ENCODE measurements at regions not wholly inside any gene's neighbourhood (a gene's known extent, or its start where the extent isn't known, plus 50 kb on each side); places are given as distances from the start of the nearest gene placed in this dataset.
"Not testable (repeated sequence)": the region's sequence is repeated elsewhere in the genome, so short reads cannot be mapped to it uniquely, and the experiment has no call there.

DNA sequence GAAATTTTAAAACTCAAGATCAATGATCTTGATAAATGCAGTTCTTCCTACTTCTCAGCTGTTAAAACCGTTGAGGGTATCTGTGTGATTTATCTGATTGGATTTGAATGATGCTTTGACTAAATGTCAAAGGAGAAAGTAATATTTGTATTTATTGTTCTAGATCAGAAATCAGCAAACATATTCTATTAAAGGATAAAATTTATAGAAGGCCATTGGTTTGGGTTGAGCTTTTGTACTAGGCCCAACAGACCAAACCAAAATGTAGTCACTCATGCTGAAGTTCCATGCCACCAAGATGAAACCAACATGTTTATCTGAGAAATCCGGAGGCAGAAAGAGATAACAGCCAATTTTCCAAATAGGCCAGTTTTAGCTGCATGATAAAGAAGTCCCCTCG lies 64.5 kb upstream of the BMP2K start:
- WGBS (ENCODE audit: missing lambda C conversion rate): 42% methylated on average over 3 of the region's 3 CpGs
- FAIRE-seq (no peak), ATAC-seq (no peak), DNase-seq (ENCODE audit: low read depth in 1 of 2, low spot score in 1 of 2) (no peak)
- CTCF ChIA-PET: interaction anchor here (0.7 to 1.1 kb wide), 2 partner anchors 17 to 74 kb away, joined by 3 read pairs; no protein-coding TSS in a partner anchor
- no peaks in the 10 kb centered on the region for H3K9me3 ChIP-seq
- POLR2A ChIA-PET: interaction anchor here (0.5 kb wide), 1 partner anchor 64 kb away, joined by 4 read pairs; no protein-coding TSS in a partner anchor
- H3K4me2 ChIP-seq: no peak overlapping the region
- TF ChIP-seq EHF (CRISPR knock-in tag; IDR thresholded peaks at IDR 0.05) (no peak), SMC3 (IDR thresholded peaks at IDR 0.05) (no peak), HOXB5 (CRISPR knock-in tag; IDR thresholded peaks at IDR 0.05) (no peak), RCOR1 (IDR thresholded peaks at IDR 0.05; ENCODE audit: low read depth, low read length) (no peak), RFX5 (IDR thresholded peaks at IDR 0.05) (no peak)
- TF ChIP-seq, protein P1, sequence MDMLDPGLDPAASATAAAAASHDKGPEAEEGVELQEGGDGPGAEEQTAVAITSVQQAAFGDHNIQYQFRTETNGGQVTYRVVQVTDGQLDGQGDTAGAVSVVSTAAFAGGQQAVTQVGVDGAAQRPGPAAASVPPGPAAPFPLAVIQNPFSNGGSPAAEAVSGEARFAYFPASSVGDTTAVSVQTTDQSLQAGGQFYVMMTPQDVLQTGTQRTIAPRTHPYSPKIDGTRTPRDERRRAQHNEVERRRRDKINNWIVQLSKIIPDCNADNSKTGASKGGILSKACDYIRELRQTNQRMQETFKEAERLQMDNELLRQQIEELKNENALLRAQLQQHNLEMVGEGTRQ (IDR thresholded peaks at IDR 0.05): no peak
- TF ChIP-seq, protein P2, sequence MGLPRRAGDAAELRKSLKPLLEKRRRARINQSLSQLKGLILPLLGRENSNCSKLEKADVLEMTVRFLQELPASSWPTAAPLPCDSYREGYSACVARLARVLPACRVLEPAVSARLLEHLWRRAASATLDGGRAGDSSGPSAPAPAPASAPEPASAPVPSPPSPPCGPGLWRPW (IDR thresholded peaks at IDR 0.05): no peak
- no peak overlapping the region for H3K27ac ChIP-seq
- H3K4me1 ChIP-seq: no peaks in the 10 kb centered on the region
- no peak overlapping the region for H3K4me3 ChIP-seq

DNA sequence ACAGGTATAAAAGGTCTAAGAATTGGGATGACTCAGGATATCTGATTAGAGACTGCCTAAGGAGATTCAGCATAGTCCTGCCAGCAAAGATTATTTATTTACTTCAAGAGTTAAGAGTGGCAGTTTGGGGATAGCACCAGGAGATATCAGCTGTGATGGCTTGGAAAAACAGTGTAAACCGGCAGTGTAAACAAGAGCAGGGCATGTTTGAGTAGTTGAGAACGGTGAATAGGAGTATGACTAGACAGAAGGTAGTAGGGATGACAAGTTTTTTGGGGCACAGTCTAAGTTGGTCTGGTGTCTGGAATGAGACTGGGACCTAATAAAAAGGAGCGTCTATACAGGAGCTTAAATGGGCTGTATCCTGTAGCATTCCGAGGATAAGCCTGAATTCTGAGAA lies 61.6 kb upstream of the BMP2K start:
- H3K9me3 ChIP-seq; H3K4me3 ChIP-seq; DNase-seq (ENCODE audit: low read depth in 1 of 2, low spot score in 1 of 2); H3K4me1 ChIP-seq; CTCF ChIA-PET; H3K27ac ChIP-seq; POLR2A ChIA-PET; FAIRE-seq; ATAC-seq; H3K4me2 ChIP-seq: not testable (repeated sequence)
- 63% methylated on average over 4 of the region's 4 CpGs for WGBS (ENCODE audit: missing lambda C conversion rate)

DNA sequence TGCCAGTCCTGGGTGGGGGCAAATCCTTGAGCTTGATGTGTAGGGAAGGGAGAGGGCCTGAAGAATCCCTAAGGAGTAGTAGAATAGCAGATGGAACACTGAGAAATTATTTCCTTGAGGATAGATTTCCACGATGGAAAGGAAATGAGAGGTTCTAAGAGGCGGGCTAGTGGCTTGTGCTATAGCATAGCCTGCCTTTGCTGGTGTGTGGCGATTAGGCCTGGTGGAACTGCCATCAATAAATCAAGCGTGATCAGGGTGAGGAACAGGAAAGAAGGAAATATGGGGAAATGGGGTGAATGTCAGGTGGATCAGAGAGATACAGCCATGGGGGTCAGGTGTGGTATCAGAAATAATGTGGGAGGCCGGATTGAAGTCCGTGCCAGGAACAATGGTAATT lies 60.8 kb upstream of the BMP2K start:
- H3K4me1 ChIP-seq; CTCF ChIA-PET; ATAC-seq; POLR2A ChIA-PET; H3K4me3 ChIP-seq; DNase-seq (ENCODE audit: low read depth in 1 of 2, low spot score in 1 of 2); FAIRE-seq; H3K9me3 ChIP-seq; H3K4me2 ChIP-seq; H3K27ac ChIP-seq: not testable (repeated sequence)
- 87% methylated on average over 6 of the region's 6 CpGs for WGBS (ENCODE audit: missing lambda C conversion rate)

DNA sequence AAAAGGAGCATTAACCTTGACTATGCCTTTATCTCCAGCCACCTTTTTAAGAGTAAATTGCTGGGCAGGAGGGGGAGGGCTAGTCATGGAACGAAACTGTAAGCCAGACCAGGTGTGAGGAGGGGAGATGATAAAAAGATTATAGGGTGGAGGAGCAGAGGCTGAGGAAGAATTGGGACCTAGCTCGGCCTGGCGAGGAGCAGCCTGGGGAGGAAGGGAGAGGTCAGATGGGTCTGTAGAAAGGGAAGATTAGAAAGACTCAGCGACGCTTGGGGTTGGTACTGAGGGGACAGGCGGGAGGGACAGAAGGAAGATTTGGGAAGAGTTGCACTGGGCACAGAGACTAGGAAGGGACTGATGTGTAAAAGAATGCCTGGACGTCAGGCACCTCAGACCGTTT lies 58.4 kb upstream of the BMP2K start:
- H3K9me3 ChIP-seq; H3K4me2 ChIP-seq; H3K4me1 ChIP-seq; CTCF ChIA-PET; ATAC-seq; FAIRE-seq; H3K4me3 ChIP-seq; H3K27ac ChIP-seq; POLR2A ChIA-PET; DNase-seq (ENCODE audit: low read depth in 1 of 2, low spot score in 1 of 2): not testable (repeated sequence)
- 84% methylated on average over 8 of the region's 8 CpGs for WGBS (ENCODE audit: missing lambda C conversion rate)

DNA sequence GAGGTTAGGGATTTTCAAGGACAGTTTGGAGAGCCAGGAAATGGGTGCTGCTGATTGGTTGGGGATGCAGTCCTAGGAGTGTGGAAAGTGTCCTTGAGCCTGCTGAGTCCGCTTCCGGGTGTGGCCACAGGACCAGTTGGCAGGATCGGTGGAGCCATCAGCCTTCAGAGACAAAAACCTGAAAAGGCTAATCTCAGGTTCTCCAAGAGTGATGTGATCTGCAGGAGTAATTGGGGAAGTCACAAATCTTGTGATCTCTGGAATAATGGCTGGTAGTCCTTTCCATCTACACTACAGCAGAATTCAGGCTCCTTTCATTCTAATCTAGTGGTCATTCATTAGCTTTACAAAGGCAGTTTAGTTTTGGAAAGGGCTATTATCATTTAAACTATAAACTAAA lies 55.9 kb upstream of the BMP2K start:
- H3K4me1 ChIP-seq: no peaks in the 10 kb centered on the region
- WGBS (ENCODE audit: missing lambda C conversion rate): 94% methylated on average over 3 of the region's 3 CpGs
- DNase-seq (ENCODE audit: low read depth in 1 of 2, low spot score in 1 of 2) (no peak), ATAC-seq (no peak), FAIRE-seq (no peak)
- ChIA-PET CTCF (no interaction called here), POLR2A (no interaction called here)
- H3K9me3 ChIP-seq: no peaks in the 10 kb centered on the region
- H3K4me2 ChIP-seq: no peak overlapping the region
- TF ChIP-seq, protein P3, sequence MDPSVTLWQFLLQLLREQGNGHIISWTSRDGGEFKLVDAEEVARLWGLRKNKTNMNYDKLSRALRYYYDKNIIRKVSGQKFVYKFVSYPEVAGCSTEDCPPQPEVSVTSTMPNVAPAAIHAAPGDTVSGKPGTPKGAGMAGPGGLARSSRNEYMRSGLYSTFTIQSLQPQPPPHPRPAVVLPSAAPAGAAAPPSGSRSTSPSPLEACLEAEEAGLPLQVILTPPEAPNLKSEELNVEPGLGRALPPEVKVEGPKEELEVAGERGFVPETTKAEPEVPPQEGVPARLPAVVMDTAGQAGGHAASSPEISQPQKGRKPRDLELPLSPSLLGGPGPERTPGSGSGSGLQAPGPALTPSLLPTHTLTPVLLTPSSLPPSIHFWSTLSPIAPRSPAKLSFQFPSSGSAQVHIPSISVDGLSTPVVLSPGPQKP (IDR thresholded peaks at IDR 0.05; ENCODE audit: low read depth, low read length): no peak
- TF ChIP-seq RNF2 (IDR thresholded peaks at IDR 0.05; ENCODE audit: borderline replicate concordance, low read depth): no peak
- TF ChIP-seq, protein P1 (IDR thresholded peaks at IDR 0.05): no peak
- no peak for TF ChIP-seq CHD2 (IDR thresholded peaks at IDR 0.05; ENCODE audit: low read length, partially characterized antibody)
- TF ChIP-seq, protein P4, sequence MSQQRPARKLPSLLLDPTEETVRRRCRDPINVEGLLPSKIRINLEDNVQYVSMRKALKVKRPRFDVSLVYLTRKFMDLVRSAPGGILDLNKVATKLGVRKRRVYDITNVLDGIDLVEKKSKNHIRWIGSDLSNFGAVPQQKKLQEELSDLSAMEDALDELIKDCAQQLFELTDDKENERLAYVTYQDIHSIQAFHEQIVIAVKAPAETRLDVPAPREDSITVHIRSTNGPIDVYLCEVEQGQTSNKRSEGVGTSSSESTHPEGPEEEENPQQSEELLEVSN (IDR thresholded peaks at IDR 0.05; ENCODE audit: borderline replicate concordance, low read depth): no peak
- no peak for TF ChIP-seq TFCP2L1 (CRISPR knock-in tag; IDR thresholded peaks at IDR 0.05)
- no peak for TF ChIP-seq KDM1A (IDR thresholded peaks at IDR 0.05; ENCODE audit: low read depth)
- no peak for TF ChIP-seq BHLHE40 (IDR thresholded peaks at IDR 0.05; ENCODE audit: low read depth, low read length)
- TF ChIP-seq, protein P5, sequence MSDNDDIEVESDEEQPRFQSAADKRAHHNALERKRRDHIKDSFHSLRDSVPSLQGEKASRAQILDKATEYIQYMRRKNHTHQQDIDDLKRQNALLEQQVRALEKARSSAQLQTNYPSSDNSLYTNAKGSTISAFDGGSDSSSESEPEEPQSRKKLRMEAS (IDR thresholded peaks at IDR 0.05): no peak
- no peak for TF ChIP-seq HOXB13 (CRISPR knock-in tag; IDR thresholded peaks at IDR 0.05; ENCODE audit: low read depth)
- TF ChIP-seq HDAC2 (IDR thresholded peaks at IDR 0.05): no peak
- TF ChIP-seq, protein P6, sequence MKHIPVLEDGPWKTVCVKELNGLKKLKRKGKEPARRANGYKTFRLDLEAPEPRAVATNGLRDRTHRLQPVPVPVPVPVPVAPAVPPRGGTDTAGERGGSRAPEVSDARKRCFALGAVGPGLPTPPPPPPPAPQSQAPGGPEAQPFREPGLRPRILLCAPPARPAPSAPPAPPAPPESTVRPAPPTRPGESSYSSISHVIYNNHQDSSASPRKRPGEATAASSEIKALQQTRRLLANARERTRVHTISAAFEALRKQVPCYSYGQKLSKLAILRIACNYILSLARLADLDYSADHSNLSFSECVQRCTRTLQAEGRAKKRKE (CRISPR knock-in tag; IDR thresholded peaks at IDR 0.05; ENCODE audit: low read depth): no peak
- TF ChIP-seq POLR2A (IDR thresholded peaks at IDR 0.05; ENCODE audit: low read length): no peak
- TF ChIP-seq RCOR1 (IDR thresholded peaks at IDR 0.05; ENCODE audit: low read depth, low read length): no peak
- no peak for TF ChIP-seq HOXA7 (CRISPR knock-in tag; IDR thresholded peaks at IDR 0.05)
- no peak for TF ChIP-seq MAZ (IDR thresholded peaks at IDR 0.05; ENCODE audit: borderline replicate concordance, low read depth, low read length)
- TF ChIP-seq POLR2AphosphoS2 (conservative IDR thresholded peaks at IDR 0.05; ENCODE audit: low read length): no peak
- TF ChIP-seq FOSB (CRISPR knock-in tag; IDR thresholded peaks at IDR 0.05): no peak
- TF ChIP-seq GATA3 (IDR thresholded peaks at IDR 0.05; ENCODE audit: borderline replicate concordance): no peak
- no peak overlapping the region for H3K27ac ChIP-seq
- no peak overlapping the region for H3K4me3 ChIP-seq
